Liver (tissue), 8 donors: ENCODE measurements at regions not wholly inside any gene's neighbourhood (a gene's known extent, or its start where the extent isn't known, plus 50 kb on each side); places are given as distances from the start of the nearest gene placed in this dataset.

Experiments
- DNase-seq: peaks from one replicate; pipeline ENCODE4 v3.0.0-alpha.2; 2017; ENCODE audit warnings: low spot score
- H3K27ac ChIP-seq, 2 donors: one replicate each; pipeline ENCODE4 v1.7.0; 2013; ENCODE audit warnings: inconsistent platforms in 2 of 2, low read length in 2 of 2, control low read depth in 1 of 2, low read depth in 1 of 2, mild to moderate bottlenecking in 1 of 2
- H3K27me3 ChIP-seq, 4 donors: one replicate each; pipeline versions ENCODE4 v1.6.1 to v1.7.0; 2013; ENCODE audit warnings: low read length in 3 of 4, inconsistent platforms in 1 of 4, mild to moderate bottlenecking in 1 of 4, moderate library complexity in 1 of 4; ENCODE audit not compliant: control insufficient read depth in 4 of 4, insufficient read depth in 4 of 4
- H3K36me3 ChIP-seq, 4 donors: one replicate each; pipeline versions ENCODE4 v1.6.1 to v1.7.0; 2013; ENCODE audit warnings: low read length in 3 of 4, mild to moderate bottlenecking in 3 of 4, low read depth in 1 of 4, moderate library complexity in 1 of 4; ENCODE audit not compliant: control insufficient read depth in 4 of 4, insufficient read depth in 3 of 4
- H3K4me1 ChIP-seq, 4 donors: one replicate each; pipeline versions ENCODE4 v1.6.1 to v1.7.0; 2013; ENCODE audit warnings: low read length in 3 of 4, mild to moderate bottlenecking in 3 of 4, moderate library complexity in 1 of 4; ENCODE audit not compliant: control insufficient read depth in 4 of 4, insufficient read depth in 4 of 4
- H3K4me3 ChIP-seq, 3 donors: one replicate each; pipeline versions ENCODE4 v1.6.1 to v1.7.0; 2013; ENCODE audit warnings: low read length in 3 of 3, control low read depth in 1 of 3, low read depth in 1 of 3, mild to moderate bottlenecking in 1 of 3
- H3K9ac ChIP-seq, 2 donors: one replicate each; pipeline ENCODE4 v1.7.0; 2013; ENCODE audit warnings: low read length in 2 of 2, mild to moderate bottlenecking in 2 of 2, moderate library complexity in 2 of 2, control low read depth in 1 of 2, low read depth in 1 of 2
- H3K9me3 ChIP-seq, 4 donors: one replicate each; pipeline versions ENCODE4 v1.6.1 to v1.7.0; 2013; ENCODE audit warnings: low read length in 3 of 4; ENCODE audit not compliant: control insufficient read depth in 4 of 4
- ATF3 ChIP-seq: IDR thresholded peaks from 2 replicates; pipeline ENCODE4 v1.6.1; 2016; ENCODE audit warnings: antibody characterized with exemption
- CTCF ChIP-seq: fragments of 150-350 bp; IDR thresholded peaks from 2 replicates; pipeline ENCODE4 v1.5.1; 2017; ENCODE audit warnings: improper control_type of control experiment, low read depth, low read length; ENCODE audit not compliant: missing input control
- EGR1 ChIP-seq, 2 donors: IDR thresholded peaks; 2 replicates each; pipeline ENCODE4 v1.6.1; 2016 to 2018; ENCODE audit warnings: antibody characterized with exemption in 2 of 2, low read depth in 2 of 2
- FOXA1 ChIP-seq: IDR thresholded peaks from 2 replicates; pipeline ENCODE4 v1.6.1; 2016; ENCODE audit warnings: antibody characterized with exemption
- FOXA2 ChIP-seq: IDR thresholded peaks from 2 replicates; pipeline ENCODE4 v1.6.1; 2016; ENCODE audit warnings: antibody characterized with exemption
- GABPA ChIP-seq, 2 donors: IDR thresholded peaks in 1 of 2; conservative IDR thresholded peaks in 1 of 2; 2 replicates each; pipeline ENCODE4 v1.6.1; 2016; ENCODE audit warnings: antibody characterized with exemption in 2 of 2, mild to moderate bottlenecking in 1 of 2, moderate library complexity in 1 of 2
- HNF4A ChIP-seq, 2 donors: conservative IDR thresholded peaks; 2 replicates each; pipeline ENCODE4 v1.6.1; 2016; ENCODE audit warnings: antibody characterized with exemption in 2 of 2, mild to moderate bottlenecking in 2 of 2
- HNF4G ChIP-seq: IDR thresholded peaks from 2 replicates; pipeline ENCODE4 v1.6.1; 2016; ENCODE audit warnings: antibody characterized with exemption
- JUND ChIP-seq, 2 donors: IDR thresholded peaks; 2 replicates each; pipeline ENCODE4 v1.6.1; 2016; ENCODE audit warnings: antibody characterized with exemption in 2 of 2
- MAX ChIP-seq: IDR thresholded peaks from 2 replicates; pipeline ENCODE4 v1.6.1; 2016; ENCODE audit warnings: antibody characterized with exemption
- NR2F2 ChIP-seq: IDR thresholded peaks from 2 replicates; pipeline ENCODE4 v1.6.1; 2016; ENCODE audit warnings: antibody characterized with exemption
- RAD21 ChIP-seq, 2 donors: IDR thresholded peaks; 2 replicates each; pipeline ENCODE4 v1.6.1; 2016; ENCODE audit warnings: antibody characterized with exemption in 2 of 2, mild to moderate bottlenecking in 2 of 2
- REST ChIP-seq: IDR thresholded peaks from 2 replicates; pipeline ENCODE4 v1.6.1; 2016; ENCODE audit warnings: antibody characterized with exemption, mild to moderate bottlenecking
- RXRA ChIP-seq, 2 donors: IDR thresholded peaks; 2 replicates each; pipeline ENCODE4 v1.6.1; 2017 to 2018; ENCODE audit warnings: antibody characterized with exemption in 2 of 2, mild to moderate bottlenecking in 1 of 2
- SP1 ChIP-seq: IDR thresholded peaks from 2 replicates; pipeline ENCODE4 v1.6.1; 2018; ENCODE audit warnings: antibody characterized with exemption, mild to moderate bottlenecking
- TAF1 ChIP-seq: conservative IDR thresholded peaks from 2 replicates; pipeline ENCODE4 v1.6.1; 2016; ENCODE audit warnings: antibody characterized with exemption, mild to moderate bottlenecking
- YY1 ChIP-seq: IDR thresholded peaks from 2 replicates; pipeline ENCODE4 v1.6.1; 2016; ENCODE audit warnings: antibody characterized with exemption, mild to moderate bottlenecking
- ZBTB33 ChIP-seq: IDR thresholded peaks from 2 replicates; pipeline ENCODE4 v1.6.1; 2016; ENCODE audit warnings: antibody characterized with exemption
- WGBS: extraction: QIAGEN DNeasy Blood & Tissue Kit; methylation state at CpG from one replicate; pipeline ENCODE4 v1.1.7; 2013; 5-methylcytosine and 5-hydroxymethylcytosine counted together
- donor health status: healthy.
- donor health status: healthy.
- donor health status: healthy.
- donor health status: healthy.
- donor health status: healthy.

- H3K4me3 ChIP-seq: no peak overlapping the region
- no peaks in the 10 kb centered on the region for H3K9me3 ChIP-seq
These were observed 54.2 kb upstream of the MLN start for GRCh38 chr6:33857932-33858475.

More at GRCh38 chr6:33857932-33858475, 54.2 kb upstream of the MLN start:
- Histone ChIP-seq H3K27me3 (no peaks in the 10 kb centered on the region), H3K27ac (no peak overlapping the region), H3K36me3 (no peaks in the 10 kb centered on the region), H3K9ac (no peak overlapping the region), H3K4me1 (peaks cover 0 to 3% (median 0%) of the 10 kb centered on the region in 4 donors)
- 69% methylated on average over 7 of the region's 7 CpGs for WGBS
- DNase-seq: no peak
- no peak for TF ChIP-seq ATF3
- no peak for TF ChIP-seq GABPA (IDR thresholded peaks at IDR 0.05 in 1 of 2, conservative IDR thresholded peaks at IDR 0.05 in 1 of 2)
- no peak for TF ChIP-seq ZBTB33
- no peak for TF ChIP-seq NR2F2
- TF ChIP-seq RAD21 (IDR thresholded peaks at IDR 0.05): no peak
- no peak for TF ChIP-seq HNF4A (conservative IDR thresholded peaks at IDR 0.05)
- TF ChIP-seq HNF4G: no peak
- TF ChIP-seq SP1: no peak
- TF ChIP-seq REST: no peak
- no peak for TF ChIP-seq MAX
- TF ChIP-seq YY1: no peak
- TF ChIP-seq FOXA2: no peak
- no peak for TF ChIP-seq FOXA1
- no peak for TF ChIP-seq JUND (IDR thresholded peaks at IDR 0.05)
- TF ChIP-seq EGR1 (IDR thresholded peaks at IDR 0.05; ENCODE audit: low read depth in 2 of 2): no peak
- no peak for TF ChIP-seq CTCF
- no peak for TF ChIP-seq RXRA (IDR thresholded peaks at IDR 0.05)
- no peak for TF ChIP-seq TAF1
